Activated CD8-positive, alpha-beta T cell treated with anti-CD3 and anti-CD28 coated beads for 36 hours (primary cell): ENCODE measurements at regions not wholly inside any gene's neighbourhood (a gene's known extent, or its start where the extent isn't known, plus 50 kb on each side); places are given as distances from the start of the nearest gene placed in this dataset.

Experiments used
- ATAC-seq: fragments of 200-7000 bp; cut with Tn5 transposase; one replicate; pipeline ENCODE4 v1.10.0; 2021; ENCODE audit warnings: mild to moderate bottlenecking, moderate library complexity
- CTCF ChIA-PET: fragments of 350-600 bp; sonication (Branson Sonifier 250); formaldehyde crosslinking; loops from one replicate; lab custom pipeline; 2021; ENCODE audit warnings: antibody characterized with exemption; lab: Charles Lee
- POLR2A ChIA-PET: fragments of 350-600 bp; sonication (Branson Sonifier 250); formaldehyde crosslinking; loops from one replicate; lab custom pipeline; 2021; ENCODE audit warnings: antibody characterized with exemption; lab: Charles Lee
- DNase-seq: peaks from one replicate; pipeline ENCODE4 v3.0.0-alpha.2; 2020
- H3K27ac Mint-ChIP-seq: one replicate; pipeline ENCODE4 v1.8.0; 2021; ENCODE audit warnings: mild to moderate bottlenecking, mixed read lengths
- H3K27me3 Mint-ChIP-seq: one replicate; pipeline ENCODE4 v1.8.0; 2021; ENCODE audit warnings: mixed read lengths
- H3K36me3 Mint-ChIP-seq: one replicate; pipeline ENCODE4 v1.8.0; 2021; ENCODE audit warnings: low read depth, mixed read lengths
- H3K4me1 Mint-ChIP-seq: one replicate; pipeline ENCODE4 v1.8.0; 2021; ENCODE audit warnings: low read depth, mixed read lengths
- H3K4me3 Mint-ChIP-seq: one replicate; pipeline ENCODE4 v1.8.0; 2021; ENCODE audit warnings: mild to moderate bottlenecking, moderate library complexity, mixed read lengths
- H3K9me3 Mint-ChIP-seq: one replicate; pipeline ENCODE4 v1.8.0; 2021; ENCODE audit warnings: mixed read lengths
- CTCF ChIP-seq: fragments of 200-600 bp; IDR thresholded peaks from one replicate; pipeline ENCODE4 v1.8.0; 2022; ENCODE audit warnings: antibody characterized with exemption, mild to moderate bottlenecking
- intact Hi-C: fragments of 100-400 bp; cut with micrococcal nuclease; formaldehyde crosslinking; loops from one replicate; pipeline ENCODE4 v1.10.0; 2022

DNA sequence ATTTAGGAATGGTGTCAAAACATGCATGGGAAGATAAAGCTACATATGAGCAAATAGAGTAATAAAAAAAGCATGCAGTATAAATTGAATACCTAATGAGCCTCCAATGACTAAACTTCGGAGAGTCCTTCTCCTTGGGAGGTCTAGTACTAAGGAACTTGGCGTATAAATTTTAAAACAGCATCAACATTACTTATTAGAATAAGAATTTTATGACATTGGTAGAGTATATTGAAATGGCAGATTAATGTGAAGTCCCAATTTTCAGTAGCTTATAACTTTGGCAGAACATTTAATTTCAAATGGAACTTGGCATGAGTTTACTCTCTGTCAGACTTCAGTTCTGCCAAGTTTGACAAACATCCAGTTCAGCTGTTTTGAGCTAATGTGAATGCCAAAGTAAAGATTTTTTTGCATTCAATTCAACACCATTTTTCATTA is 104.7 kb upstream of the RGS18 start:
- ATAC-seq (no peak), DNase-seq (no peak)
- intact Hi-C loops: no loop called here
- Mint-ChIP-seq H3K36me3 (no peaks in the 10 kb centered on the region), H3K4me3 (no peak overlapping the region), H3K4me1 (no peaks in the 10 kb centered on the region), H3K9me3 (no peaks in the 10 kb centered on the region), H3K27ac (no peak overlapping the region), H3K27me3 (no peaks in the 10 kb centered on the region)
- CTCF ChIA-PET: no interaction called here
- POLR2A ChIA-PET: no interaction called here
- no peak for TF ChIP-seq CTCF

DNA sequence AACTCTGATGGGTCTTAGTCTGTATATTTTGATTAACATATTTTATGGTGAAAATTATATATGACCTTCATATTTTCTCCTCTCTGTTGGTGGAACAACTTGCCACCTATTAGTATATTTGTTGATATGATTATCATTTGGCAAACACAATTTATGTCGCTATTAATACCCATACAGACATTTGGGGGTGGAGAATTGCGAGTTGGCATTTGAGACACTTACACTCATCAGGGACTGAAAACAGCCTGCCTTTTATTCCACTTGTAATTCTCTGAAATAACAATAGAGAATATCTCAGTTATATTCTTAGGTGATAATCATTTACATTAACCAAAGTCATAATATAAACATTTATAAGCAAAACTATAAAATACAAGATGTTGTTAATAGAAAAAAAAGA is 100.5 kb upstream of the RGS18 start:
- Mint-ChIP-seq H3K4me1 (no peaks in the 10 kb centered on the region), H3K36me3 (no peaks in the 10 kb centered on the region), H3K4me3 (no peak overlapping the region), H3K27me3 (no peaks in the 10 kb centered on the region), H3K27ac (no peak overlapping the region), H3K9me3 (no peaks in the 10 kb centered on the region)
- no peak for TF ChIP-seq CTCF
- ChIA-PET CTCF (no interaction called here), POLR2A (no interaction called here)
- no peak for DNase-seq
- ATAC-seq: no peak
- intact Hi-C loops: no loop called here

- H3K27me3 Mint-ChIP-seq: no peaks in the 10 kb centered on the region
- H3K36me3 Mint-ChIP-seq: no peaks in the 10 kb centered on the region
- intact Hi-C loops: no loop called here
- no peak overlapping the region for H3K4me3 Mint-ChIP-seq
- DNase-seq: no peak
- H3K4me1 Mint-ChIP-seq: no peaks in the 10 kb centered on the region
- ChIA-PET CTCF (no interaction called here), POLR2A (no interaction called here)
- no peaks in the 10 kb centered on the region for H3K9me3 Mint-ChIP-seq
- no peak for ATAC-seq
- no peak for TF ChIP-seq CTCF
- H3K27ac Mint-ChIP-seq: no peak overlapping the region
These were observed 98.9 kb upstream of the RGS18 start for GRCh38 chr1:192059407-192059806.

GRCh38 chr1:192061556-192061955 is 96.7 kb upstream of the RGS18 start:
- Mint-ChIP-seq H3K27ac (no peak overlapping the region), H3K4me3 (no peak overlapping the region), H3K36me3 (no peaks in the 10 kb centered on the region), H3K4me1 (no peaks in the 10 kb centered on the region), H3K27me3 (no peaks in the 10 kb centered on the region), H3K9me3 (no peaks in the 10 kb centered on the region)
- CTCF ChIA-PET: no interaction called here
- no peak for TF ChIP-seq CTCF
- intact Hi-C loops: no loop called here
- POLR2A ChIA-PET: no interaction called here
- no peak for DNase-seq
- no peak for ATAC-seq

DNA sequence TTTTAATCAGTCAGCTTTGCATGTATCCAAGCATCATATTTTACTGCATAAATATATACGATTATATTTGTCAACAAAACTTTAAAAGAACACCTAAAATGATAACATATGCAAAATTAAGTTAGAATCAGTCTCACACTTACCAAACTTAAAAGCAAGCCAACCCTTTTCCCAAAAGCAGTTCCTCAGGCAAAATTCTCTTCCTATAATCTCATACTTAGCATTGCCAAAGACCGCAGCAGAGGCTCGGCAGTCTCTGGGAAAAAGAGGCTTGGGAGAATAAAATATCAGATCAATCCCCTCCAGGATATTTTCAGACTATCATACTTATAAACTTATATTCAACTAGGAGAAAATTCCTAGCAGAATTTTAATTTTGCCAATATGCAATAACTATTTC is 93.2 kb upstream of the RGS18 start:
- TF ChIP-seq CTCF: no peak
- Mint-ChIP-seq H3K27me3 (no peaks in the 10 kb centered on the region), H3K9me3 (no peaks in the 10 kb centered on the region), H3K27ac (no peak overlapping the region), H3K36me3 (no peaks in the 10 kb centered on the region), H3K4me3 (no peak overlapping the region), H3K4me1 (no peaks in the 10 kb centered on the region)
- ChIA-PET POLR2A (no interaction called here), CTCF (no interaction called here)
- no peak for DNase-seq
- ATAC-seq: no peak
- intact Hi-C loops: no loop called here
